SW480 (cell line): ENCODE measurements at regions not wholly inside any gene's neighbourhood (a gene's known extent, or its start where the extent isn't known, plus 50 kb on each side); places are given as distances from the start of the nearest gene placed in this dataset.

Experiments used
- DNase-seq: peaks from one replicate; pipeline ENCODE4 v3.0.0-alpha.2; 2016; ENCODE audit warnings: low spot score

GRCh38 chr5:52498607-52499006 is 289.1 kb upstream of the ITGA1 start:
- no peak for DNase-seq

GRCh38 chr5:52502460-52502999 is 285.2 kb upstream of the ITGA1 start:
- DNase-seq, result no peak

DNA sequence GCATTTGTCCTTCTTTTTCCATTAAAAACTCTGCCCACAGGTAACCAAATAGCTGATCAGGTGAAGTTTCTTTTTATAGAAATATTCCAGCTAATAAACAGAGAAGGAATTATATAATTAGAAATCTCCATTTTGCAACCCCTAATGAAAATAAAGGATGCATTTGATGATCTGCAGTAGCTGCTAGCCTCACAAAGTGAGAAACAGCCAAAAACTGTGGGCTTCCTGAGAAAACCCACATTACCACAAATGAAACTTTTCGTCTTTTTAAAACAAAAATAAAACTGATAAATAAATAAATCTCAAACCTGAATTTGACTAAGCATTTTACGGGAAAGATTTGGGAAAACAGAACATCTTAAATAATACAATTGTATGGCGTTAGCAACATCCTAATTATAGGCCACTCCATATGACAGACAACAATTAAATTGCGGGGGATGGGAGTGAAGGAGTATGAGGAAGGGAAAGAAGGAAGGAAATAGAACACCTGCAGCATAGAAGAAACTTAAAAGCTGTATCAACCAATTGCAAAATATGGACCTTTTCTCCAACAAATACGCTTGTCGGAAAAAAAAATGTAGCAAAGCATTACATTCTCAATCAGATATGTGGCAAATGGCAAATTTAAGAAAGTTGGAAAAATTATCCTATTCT is 283.0 kb upstream of the ITGA1 start:
- DNase-seq, result no peak

DNA sequence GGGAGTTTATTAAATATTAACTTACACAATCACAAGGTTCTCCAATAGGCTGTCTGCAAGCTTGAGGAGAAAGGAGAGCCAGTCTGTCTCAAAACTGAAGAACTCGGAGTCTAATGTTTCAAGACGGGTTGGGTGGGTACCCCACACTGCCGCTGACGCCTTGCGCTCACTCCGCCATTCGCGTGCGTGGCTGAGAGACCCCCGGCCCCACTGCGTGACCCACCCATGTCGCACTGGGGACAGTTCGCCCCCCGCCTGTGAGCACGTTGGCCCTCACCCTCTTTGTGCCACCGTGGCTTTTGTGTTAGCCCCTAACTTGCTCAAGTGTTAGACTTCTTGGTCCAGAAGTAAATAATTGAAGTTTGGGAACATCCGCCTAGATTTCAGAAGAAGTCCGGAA is 270.0 kb upstream of the ITGA1 start:
- no peak for DNase-seq

DNA sequence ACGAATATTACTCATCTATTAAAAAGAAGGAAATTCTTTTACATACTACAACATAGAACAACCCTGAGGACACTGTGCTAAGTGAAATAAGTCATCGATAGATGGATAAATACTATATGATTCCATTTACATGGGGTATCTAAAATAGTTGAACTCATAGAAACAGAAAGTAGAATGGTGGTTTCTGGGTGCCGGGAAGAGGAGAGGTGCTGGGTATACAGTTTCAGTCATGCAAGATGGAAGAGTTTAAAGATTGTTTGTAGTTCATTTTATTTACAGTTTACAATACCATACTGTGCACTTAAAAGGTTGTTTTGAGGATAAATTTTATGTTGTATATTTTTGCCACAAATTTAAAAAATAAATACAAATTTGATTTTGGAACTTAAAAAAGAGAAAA is 267.5 kb upstream of the ITGA1 start:
- no peak for DNase-seq

GRCh38 chr5:52521236-52521635 is 266.5 kb upstream of the ITGA1 start:
- DNase-seq, result no peak

DNA sequence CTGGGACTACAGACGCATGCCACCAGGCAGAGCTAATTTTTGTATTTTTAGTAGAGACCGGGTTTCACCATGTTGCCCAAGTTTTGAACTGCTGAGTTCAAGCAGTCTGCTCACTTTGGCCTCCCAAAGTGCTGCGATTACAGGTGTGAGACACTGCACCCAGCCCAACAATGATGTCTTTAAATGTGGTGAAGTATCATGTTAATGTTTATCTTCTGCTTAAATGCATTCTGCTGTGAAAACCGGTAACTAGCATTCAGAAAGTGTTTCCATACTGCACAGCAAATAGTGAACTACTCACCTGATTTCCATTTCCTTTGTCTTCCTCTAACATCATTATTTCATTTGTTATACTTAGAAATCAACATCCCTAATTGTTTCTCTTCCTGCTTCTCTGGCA is 264.0 kb upstream of the ITGA1 start:
- DNase-seq, result no peak

GRCh38 chr5:52531105-52531504 is 256.6 kb upstream of the ITGA1 start:
- DNase-seq, result no peak

DNA sequence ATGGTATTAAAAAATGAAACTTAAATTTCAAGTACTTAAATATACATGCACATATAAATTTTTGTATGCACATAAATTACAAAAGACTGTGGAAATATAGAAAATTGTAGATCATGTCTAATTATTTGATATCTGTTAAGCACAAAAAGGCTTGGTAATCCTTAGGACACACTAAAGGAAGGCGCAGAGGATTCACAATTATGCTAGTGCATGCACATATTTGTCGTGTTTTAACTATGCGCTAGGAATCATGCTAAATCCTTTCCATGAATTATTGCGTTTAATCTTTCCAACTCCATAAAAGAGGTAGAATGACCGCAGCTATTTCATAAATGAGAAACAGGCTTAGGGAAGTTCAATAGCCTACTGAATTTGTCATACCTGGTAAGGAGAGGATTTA is 244.1 kb upstream of the ITGA1 start:
- DNase-seq, result no peak

GRCh38 chr5:52544738-52545137 is 243.0 kb upstream of the ITGA1 start:
- DNase-seq, result no peak

DNA sequence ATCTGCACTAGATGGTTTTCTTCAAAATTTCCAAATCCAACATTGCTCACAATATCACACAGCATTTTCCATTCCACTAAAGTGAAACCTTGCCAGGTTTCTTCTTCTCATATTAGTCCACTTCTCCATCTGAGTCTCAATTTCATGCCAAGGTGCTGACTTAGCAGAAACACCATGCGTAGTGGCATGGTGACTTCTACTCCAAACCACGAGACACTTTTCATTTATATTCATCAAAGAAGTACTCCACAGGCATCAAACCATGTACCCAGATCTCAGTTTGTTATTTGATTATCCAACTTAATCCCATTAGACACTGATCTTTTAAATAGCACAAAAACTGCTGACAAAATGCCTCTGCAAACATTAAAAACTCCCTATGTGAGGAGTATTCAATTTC is 233.4 kb upstream of the ITGA1 start:
- no peak for DNase-seq

DNA sequence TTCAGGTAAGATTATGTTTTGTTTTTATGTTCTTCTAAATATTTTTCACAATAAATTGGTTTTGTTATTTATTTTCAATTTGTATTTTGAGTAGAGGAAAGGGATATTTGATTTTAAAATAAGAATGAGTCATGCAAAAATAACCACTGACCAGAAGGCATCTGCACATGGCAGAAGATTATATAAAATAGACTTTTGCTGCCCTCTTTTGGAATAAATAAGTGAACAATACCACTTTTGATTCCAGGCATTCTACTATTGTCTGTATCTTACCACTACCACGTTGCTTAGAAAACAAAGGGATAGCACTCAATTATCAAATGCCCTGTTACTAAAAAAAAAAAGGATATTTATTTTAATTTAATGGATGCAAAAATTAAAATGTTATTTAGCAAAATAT is 227.3 kb upstream of the ITGA1 start:
- DNase-seq, result peak; percentile 27

GRCh38 chr5:52562473-52562872 is 225.2 kb upstream of the ITGA1 start:
- no peak for DNase-seq

GRCh38 chr5:52564587-52564986 is 223.1 kb upstream of the ITGA1 start:
- DNase-seq, result no peak

DNA sequence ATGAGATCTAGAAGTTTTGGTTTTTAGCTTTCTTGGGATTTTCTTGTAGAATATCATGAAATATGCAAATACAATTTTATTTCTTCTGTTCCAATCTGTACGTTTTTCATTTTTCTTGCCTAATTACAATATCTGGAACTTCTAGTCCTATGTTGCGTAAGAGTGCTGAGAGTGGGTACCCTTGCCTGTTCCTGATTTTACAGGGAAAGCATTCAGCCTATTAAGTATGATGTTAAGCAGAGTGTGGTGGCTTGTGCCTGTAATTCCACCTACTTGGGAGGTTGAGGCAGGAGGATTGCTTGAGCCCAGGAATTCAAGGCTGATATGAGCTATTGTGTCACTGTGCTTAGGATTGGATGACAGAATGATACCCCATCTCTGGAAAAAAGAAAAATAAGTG is 210.2 kb upstream of the ITGA1 start:
- DNase-seq, result no peak

GRCh38 chr5:52579391-52579790 is 208.3 kb upstream of the ITGA1 start:
- DNase-seq, result no peak

- no peak for DNase-seq
Observed at GRCh38 chr5:52580921-52581320, 206.8 kb upstream of the ITGA1 start.

DNA sequence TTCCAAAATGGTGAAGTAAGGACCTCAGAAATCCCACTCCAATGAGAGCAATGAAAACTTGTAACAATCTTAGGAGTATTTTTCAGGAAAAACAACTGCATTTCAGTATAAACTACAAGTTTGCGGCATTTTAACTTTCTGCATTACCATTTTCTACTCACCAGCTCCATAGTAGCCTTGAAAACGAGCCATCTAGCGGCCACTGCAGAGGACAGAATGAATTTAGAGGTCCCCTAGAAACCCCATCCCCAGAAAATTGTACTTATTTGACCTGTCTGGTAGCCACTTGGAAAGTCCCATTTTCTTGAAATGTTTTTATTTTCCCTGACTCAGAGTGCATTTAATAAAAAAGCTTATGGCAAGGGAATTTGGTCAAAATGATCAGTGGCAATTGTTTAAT is 205.4 kb upstream of the ITGA1 start:
- DNase-seq, result no peak

- DNase-seq, result no peak
Observed at GRCh38 chr5:52587131-52587530, 200.6 kb upstream of the ITGA1 start.

DNA sequence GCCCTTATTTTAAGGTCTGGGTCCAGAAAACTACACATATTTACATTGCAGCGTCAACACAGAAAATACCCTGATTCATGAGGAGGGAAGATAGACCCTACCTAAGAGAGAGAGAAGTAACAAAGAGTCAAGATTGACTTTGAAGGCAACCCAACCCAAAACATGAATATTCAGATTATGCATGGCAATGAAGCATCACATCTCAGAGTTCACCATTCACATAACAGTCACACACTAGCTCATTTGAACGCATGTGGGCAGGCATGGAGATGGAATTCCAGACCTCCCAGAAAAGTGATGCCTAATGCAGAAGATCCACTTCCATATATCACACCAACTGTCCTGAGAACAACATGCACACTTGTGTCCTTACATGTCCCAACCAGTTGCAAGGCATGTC is 190.1 kb upstream of the ITGA1 start:
- DNase-seq, result no peak

GRCh38 chr5:52598968-52599367 is 188.7 kb upstream of the ITGA1 start:
- DNase-seq, result no peak

- no peak for DNase-seq
Observed at GRCh38 chr5:52603778-52604554, 183.8 kb upstream of the ITGA1 start.
